Aorta (tissue), 5 donors: ENCODE measurements at regions not wholly inside any gene's neighbourhood (a gene's known extent, or its start where the extent isn't known, plus 50 kb on each side); places are given as distances from the start of the nearest gene placed in this dataset.

Experiments
- ATAC-seq: fragments of 200-7000 bp; cut with Tn5 transposase; one replicate; pipeline ENCODE4 v1.9.1; 2022; ENCODE audit warnings: moderate library complexity; ENCODE audit not compliant: low FRiP score
- DNase-seq, 2 donors: peaks; one replicate each; pipeline ENCODE4 v3.0.0-alpha.2; 2020
- H3K27ac ChIP-seq, 2 donors: one replicate each; pipeline ENCODE4 v1.5.1; 2013; ENCODE audit warnings: low read length in 2 of 2, mild to moderate bottlenecking in 2 of 2, moderate library complexity in 2 of 2, control low read depth in 1 of 2, inconsistent platforms in 1 of 2, low read depth in 1 of 2
- H3K27me3 ChIP-seq, 2 donors: one replicate each; pipeline ENCODE4 v1.6.1; 2013; ENCODE audit warnings: control low read depth in 1 of 2, low read length in 1 of 2, mild to moderate bottlenecking in 1 of 2, moderate library complexity in 1 of 2; ENCODE audit not compliant: insufficient read depth in 2 of 2, control insufficient read depth in 1 of 2
- H3K36me3 ChIP-seq, 2 donors: one replicate each; pipeline ENCODE4 v1.6.1; 2013; ENCODE audit warnings: control low read depth in 1 of 2, low read length in 1 of 2, mild to moderate bottlenecking in 1 of 2; ENCODE audit not compliant: insufficient read depth in 2 of 2, control insufficient read depth in 1 of 2
- H3K4me1 ChIP-seq, 2 donors: one replicate each; pipeline ENCODE4 v1.6.1; 2013; ENCODE audit warnings: low read length in 2 of 2, control low read depth in 1 of 2, mild to moderate bottlenecking in 1 of 2, moderate library complexity in 1 of 2; ENCODE audit not compliant: insufficient read depth in 2 of 2, control insufficient read depth in 1 of 2
- H3K4me3 ChIP-seq, 2 donors: one replicate each; pipeline ENCODE4 v1.5.1; 2013; ENCODE audit warnings: low read length in 2 of 2, control low read depth in 1 of 2, mild to moderate bottlenecking in 1 of 2
- H3K9me3 ChIP-seq: one replicate; pipeline ENCODE4 v1.6.1; 2013; ENCODE audit warnings: mild to moderate bottlenecking, low read length; ENCODE audit not compliant: control insufficient read depth
- WGBS, 2 donors: extraction: QIAGEN DNeasy Blood & Tissue Kit; methylation state at CpG; one replicate each; pipeline ENCODE4 v1.1.7; 2013; 5-methylcytosine and 5-hydroxymethylcytosine counted together
- intact Hi-C, 2 donors: fragments of 100-400 bp; cut with DNase I; formaldehyde crosslinking; loops; one replicate each; pipeline versions ENCODE4 v1.14.2 to v1.15.0; 2022
- donor health status: healthy with polysubstance abuse.
- donor health status: Bipolar disorder and iron deficiency.
- donor health status: DM: no; HTN: no; CAD: no.
- donor health status: DM: no; HTN: no; CAD: no.
- donor health status: DM: yes; HTN: yes; CAD: no.

- Histone ChIP-seq H3K9me3 (no peaks in the 10 kb centered on the region), H3K4me1 (no peaks in the 10 kb centered on the region), H3K27ac (no peak overlapping the region), H3K36me3 (no peaks in the 10 kb centered on the region), H3K27me3 (no peaks in the 10 kb centered on the region), H3K4me3 (no peak overlapping the region)
- 83 to 87% methylated on average over 5 of the region's 5 CpGs for WGBS, 2 donors
- ATAC-seq, result no peak
- no peak for DNase-seq
- intact Hi-C loops, result loop anchor here in 1 of 2 donors (10.0 kb wide), 1 partner anchor 56 kb away; no protein-coding TSS in a partner anchor
These were observed 106.8 kb downstream of the FOXB1 start for GRCh38 chr15:60110909-60111308.

GRCh38 chr15:60115579-60116380, 111.7 kb downstream of the FOXB1 start:
- H3K4me1 ChIP-seq, result no peaks in the 10 kb centered on the region
- no peak overlapping the region for H3K4me3 ChIP-seq
- peaks cover 0 to 2% of the 10 kb centered on the region in 2 donors for H3K27me3 ChIP-seq
- intact Hi-C loops, result loop anchor here in 1 of 2 donors (10.0 kb wide), 1 partner anchor 61 kb away; no protein-coding TSS in a partner anchor
- 60 to 62% methylated on average over 9 of the region's 9 CpGs for WGBS, 2 donors
- DNase-seq (no peak), ATAC-seq (no peak)
- no peaks in the 10 kb centered on the region for H3K9me3 ChIP-seq
- H3K27ac ChIP-seq, result no peak overlapping the region
- H3K36me3 ChIP-seq, result no peaks in the 10 kb centered on the region

- no peaks in the 10 kb centered on the region for H3K36me3 ChIP-seq
- no peak overlapping the region for H3K4me3 ChIP-seq
- 21 to 35% methylated on average over 3 of the region's 3 CpGs for WGBS, 2 donors
- intact Hi-C loops, result loop anchor here in 1 of 2 donors (10.0 kb wide), 1 partner anchor 62 kb away; no protein-coding TSS in a partner anchor
- no peak overlapping the region for H3K27ac ChIP-seq
- peaks cover 1% of the 10 kb centered on the region for H3K9me3 ChIP-seq
- no peak for ATAC-seq
- peaks cover 0 to 2% of the 10 kb centered on the region in 2 donors for H3K27me3 ChIP-seq
- no peak for DNase-seq
- no peaks in the 10 kb centered on the region for H3K4me1 ChIP-seq
These were observed 112.5 kb downstream of the FOXB1 start for GRCh38 chr15:60116456-60117089.

- intact Hi-C loops, result loop anchor here in 1 of 2 donors (10.0 kb wide), 1 partner anchor 63 kb away; no protein-coding TSS in a partner anchor
- no peaks in the 10 kb centered on the region for H3K4me1 ChIP-seq
- WGBS, 2 donors, result 12 to 13% methylated on average over 8 of the region's 8 CpGs
These were observed 114.0 kb downstream of the FOXB1 start for GRCh38 chr15:60118146-60118545.

GRCh38 chr15:60118626-60119025, 114.5 kb downstream of the FOXB1 start:
- 16 to 27% methylated on average over 3 of the region's 3 CpGs for WGBS, 2 donors
- DNase-seq, result no peak
- intact Hi-C loops, result loop anchor here in 1 of 2 donors (10.0 kb wide), 1 partner anchor 64 kb away; no protein-coding TSS in a partner anchor
- Histone ChIP-seq H3K27me3 (peaks cover 0 to 2% of the 10 kb centered on the region in 2 donors), H3K4me3 (no peak overlapping the region), H3K27ac (no peak overlapping the region), H3K36me3 (no peaks in the 10 kb centered on the region), H3K4me1 (no peaks in the 10 kb centered on the region), H3K9me3 (peaks cover 2% of the 10 kb centered on the region)
- ATAC-seq, result no peak

More at GRCh38 chr15:60118146-60118545, 114.0 kb downstream of the FOXB1 start:
- DNase-seq, result no peak
- Histone ChIP-seq H3K36me3 (no peaks in the 10 kb centered on the region), H3K27ac (no peak overlapping the region), H3K9me3 (peaks cover 2% of the 10 kb centered on the region), H3K4me3 (no peak overlapping the region), H3K27me3 (peaks cover 0 to 2% of the 10 kb centered on the region in 2 donors)
- ATAC-seq, result no peak

- Histone ChIP-seq H3K4me1 (no peaks in the 10 kb centered on the region), H3K36me3 (no peaks in the 10 kb centered on the region), H3K9me3 (peaks cover 2% of the 10 kb centered on the region), H3K27ac (no peak overlapping the region), H3K27me3 (peaks cover 0 to 2% of the 10 kb centered on the region in 2 donors), H3K4me3 (no peak overlapping the region)
- DNase-seq (no peak), ATAC-seq (no peak)
- intact Hi-C loops, result loop anchor here in 1 of 2 donors (10.0 kb wide), 1 partner anchor 64 kb away; no protein-coding TSS in a partner anchor
- WGBS, 2 donors, result 22 to 26% methylated on average over 4 of the region's 4 CpGs
These were observed 115.0 kb downstream of the FOXB1 start for GRCh38 chr15:60119101-60119500.

GRCh38 chr15:60120100-60120499, 116.0 kb downstream of the FOXB1 start:
- WGBS, 2 donors, result 29 to 30% methylated on average over 2 of the region's 2 CpGs
- intact Hi-C loops, result no loop called here
- H3K27me3 ChIP-seq, result peaks cover 0 to 2% of the 10 kb centered on the region in 2 donors

GRCh38 chr15:60121845-60122244, 117.7 kb downstream of the FOXB1 start:
- Histone ChIP-seq H3K36me3 (no peaks in the 10 kb centered on the region), H3K27me3 (peaks cover 0 to 2% of the 10 kb centered on the region in 2 donors), H3K9me3 (peaks cover 2% of the 10 kb centered on the region), H3K27ac (no peak overlapping the region), H3K4me1 (no peaks in the 10 kb centered on the region), H3K4me3 (no peak overlapping the region)
- 86 to 92% methylated on average over 4 of the region's 4 CpGs for WGBS, 2 donors
- intact Hi-C loops, result no loop called here
- DNase-seq, result no peak
- no peak for ATAC-seq

More at GRCh38 chr15:60120100-60120499, 116.0 kb downstream of the FOXB1 start:
- Histone ChIP-seq H3K27ac (no peak overlapping the region), H3K36me3 (no peaks in the 10 kb centered on the region), H3K4me3 (no peak overlapping the region), H3K9me3 (peaks cover 2% of the 10 kb centered on the region), H3K4me1 (no peaks in the 10 kb centered on the region)
- DNase-seq, result no peak
- ATAC-seq, result no peak
